Transverse colon (tissue), 3 donors: ENCODE measurements at regions not wholly inside any gene's neighbourhood (a gene's known extent, or its start where the extent isn't known, plus 50 kb on each side); places are given as distances from the start of the nearest gene placed in this dataset.

Source experiments
- CTCF ChIP-seq, 5 experiments: fragments of 200-600 bp in 3 of 5; fragments of 450-650 bp in 2 of 5; sonication (generic) in 3 of 5; IDR thresholded peaks; 1 replicate in 2 of 5; 2 replicates in 3 of 5; pipeline ENCODE4 v1.5.1; 2016 to 2017; ENCODE audit warnings: antibody characterized with exemption in 5 of 5, inconsistent platforms in 3 of 5, mild to moderate bottlenecking in 2 of 5, moderate library complexity in 1 of 5
- EP300 ChIP-seq: sonication (generic); formaldehyde crosslinking; IDR thresholded peaks from one replicate; pipeline ENCODE4 v1.6.1; 2017; ENCODE audit warnings: antibody characterized with exemption, low read depth

- TF ChIP-seq EP300 (no peak), CTCF (IDR thresholded peaks at IDR 0.05) (no peak)
These were observed 2139.0 kb downstream of the ARAP2 start for GRCh38 chr4:34105311-34105710.
